ENCODE measurements at regions not wholly inside any gene's neighbourhood (a gene's known extent, or its start where the extent isn't known, plus 50 kb on each side); places are given as distances from the start of the nearest gene placed in this dataset.

GRCh38 chr4:108377021-108377420 is 208.3 kb upstream of the LEF1 start:
- H3K27me3 ChIP-seq (replicated peaks; ENCODE audit: control insufficient read depth, insufficient read depth, low read length) = no peaks in the 10 kb centered on the region
- intact Hi-C loops (cut with micrococcal nuclease; ENCODE audit: unreplicated experiment) = no loop called here
- no peak for TF ChIP-seq CTCF (IDR thresholded peaks at IDR 0.05; ENCODE audit: insufficient read depth in 1 of 2, low read depth in 1 of 2, low read length in 1 of 2, severe bottlenecking in 1 of 2, unreplicated experiment in 1 of 2)
- H3K4me3 Mint-ChIP-seq (ENCODE audit: unreplicated experiment) = no peak overlapping the region
- H3K4me1 ChIP-seq = no peaks in the 10 kb centered on the region
- CTCF ChIA-PET = no interaction called here
- H3K4me3 ChIP-seq (ENCODE audit: low read depth, low read length) = no peak overlapping the region
- DNase-seq = no peak
- no peaks in the 10 kb centered on the region for H3K4me1 Mint-ChIP-seq (ENCODE audit: low read depth, unreplicated experiment)
- no peak overlapping the region for H3K27ac Mint-ChIP-seq (ENCODE audit: unreplicated experiment)
- no TSS peak for BruUV-seq (replicated peaks)
- POLR2A ChIA-PET = no interaction called here
- H3K27me3 Mint-ChIP-seq (ENCODE audit: insufficient read depth, unreplicated experiment) = no peaks in the 10 kb centered on the region
- H3K36me3 Mint-ChIP-seq (ENCODE audit: insufficient read depth, unreplicated experiment) = no peaks in the 10 kb centered on the region
- H3K36me3 ChIP-seq (ENCODE audit: control insufficient read depth, insufficient read depth, low read length) = no peaks in the 10 kb centered on the region
- no peaks in the 10 kb centered on the region for H3K9me3 ChIP-seq
- H3K9me3 Mint-ChIP-seq (ENCODE audit: unreplicated experiment) = no peaks in the 10 kb centered on the region

GRCh38 chr4:108375434-108375833 is 206.7 kb upstream of the LEF1 start:
- no peaks in the 10 kb centered on the region for H3K9me3 Mint-ChIP-seq (ENCODE audit: unreplicated experiment)
- no peaks in the 10 kb centered on the region for H3K27me3 Mint-ChIP-seq (ENCODE audit: insufficient read depth, unreplicated experiment)
- BruUV-seq (replicated peaks) = no TSS peak
- no peak for TF ChIP-seq CTCF (IDR thresholded peaks at IDR 0.05; ENCODE audit: insufficient read depth in 1 of 2, low read depth in 1 of 2, low read length in 1 of 2, severe bottlenecking in 1 of 2, unreplicated experiment in 1 of 2)
- H3K4me3 Mint-ChIP-seq (ENCODE audit: unreplicated experiment) = no peak overlapping the region
- no peaks in the 10 kb centered on the region; the same call in 1 of the 2 replicates for H3K27me3 ChIP-seq (replicated peaks; ENCODE audit: control insufficient read depth, insufficient read depth, low read length)
- DNase-seq = no peak
- no peaks in the 10 kb centered on the region for H3K9me3 ChIP-seq
- intact Hi-C loops (cut with micrococcal nuclease; ENCODE audit: unreplicated experiment) = no loop called here
- H3K36me3 ChIP-seq (ENCODE audit: control insufficient read depth, insufficient read depth, low read length) = no peaks in the 10 kb centered on the region
- H3K27ac Mint-ChIP-seq (ENCODE audit: unreplicated experiment) = no peak overlapping the region
- no peak overlapping the region for H3K4me3 ChIP-seq (ENCODE audit: low read depth, low read length)
- no peaks in the 10 kb centered on the region for H3K4me1 ChIP-seq
- no peaks in the 10 kb centered on the region for H3K36me3 Mint-ChIP-seq (ENCODE audit: insufficient read depth, unreplicated experiment)
- POLR2A ChIA-PET = no interaction called here
- H3K4me1 Mint-ChIP-seq (ENCODE audit: low read depth, unreplicated experiment) = no peaks in the 10 kb centered on the region
- CTCF ChIA-PET = no interaction called here

- Mint-ChIP-seq H3K27me3 (ENCODE audit: insufficient read depth, unreplicated experiment) (no peaks in the 10 kb centered on the region), H3K36me3 (ENCODE audit: insufficient read depth, unreplicated experiment) (no peaks in the 10 kb centered on the region), H3K27ac (ENCODE audit: unreplicated experiment) (no peak overlapping the region), H3K4me1 (ENCODE audit: low read depth, unreplicated experiment) (no peaks in the 10 kb centered on the region), H3K4me3 (ENCODE audit: unreplicated experiment) (no peak overlapping the region), H3K9me3 (ENCODE audit: unreplicated experiment) (no peaks in the 10 kb centered on the region)
- BruUV-seq (replicated peaks) = no TSS peak
- Histone ChIP-seq H3K9me3 (no peaks in the 10 kb centered on the region), H3K27me3 (replicated peaks; ENCODE audit: control insufficient read depth, insufficient read depth, low read length) (no peaks in the 10 kb centered on the region; the same call in 1 of the 2 replicates), H3K4me1 (no peaks in the 10 kb centered on the region), H3K4me3 (ENCODE audit: low read depth, low read length) (no peak overlapping the region), H3K36me3 (ENCODE audit: control insufficient read depth, insufficient read depth, low read length) (no peaks in the 10 kb centered on the region)
- TF ChIP-seq CTCF (IDR thresholded peaks at IDR 0.05; ENCODE audit: insufficient read depth in 1 of 2, low read depth in 1 of 2, low read length in 1 of 2, severe bottlenecking in 1 of 2, unreplicated experiment in 1 of 2) = no peak
- ChIA-PET CTCF (no interaction called here), POLR2A (no interaction called here)
- intact Hi-C loops (cut with micrococcal nuclease; ENCODE audit: unreplicated experiment) = no loop called here
- DNase-seq = no peak
These were observed 203.9 kb upstream of the LEF1 start for GRCh38 chr4:108372681-108373080.

Measured in Caco-2 (cell line).